ENCODE measurements at regions not wholly inside any gene's neighbourhood (a gene's known extent, or its start where the extent isn't known, plus 50 kb on each side); places are given as distances from the start of the nearest gene placed in this dataset.

DNA sequence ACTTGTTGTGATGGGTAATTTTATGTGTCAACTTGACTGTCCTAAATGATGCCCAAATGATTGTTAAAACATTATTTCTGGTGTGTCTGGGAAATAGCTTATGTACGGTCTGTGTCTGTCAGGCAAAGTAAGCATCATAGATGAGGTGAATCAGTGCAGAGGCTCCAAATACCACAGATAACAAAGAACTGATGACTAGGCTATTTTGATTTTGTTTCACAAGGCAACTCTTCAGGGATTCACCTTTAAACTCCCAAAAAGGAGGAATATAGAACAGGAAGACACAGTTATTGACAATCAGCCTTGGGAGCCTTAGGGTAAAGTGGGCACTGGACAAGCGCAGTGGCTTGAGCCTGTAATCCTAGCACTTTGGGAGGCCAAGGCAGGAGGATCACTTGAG lies 290.7 kb downstream of the PCDH10 start:
- TF ChIP-seq, protein P1, sequence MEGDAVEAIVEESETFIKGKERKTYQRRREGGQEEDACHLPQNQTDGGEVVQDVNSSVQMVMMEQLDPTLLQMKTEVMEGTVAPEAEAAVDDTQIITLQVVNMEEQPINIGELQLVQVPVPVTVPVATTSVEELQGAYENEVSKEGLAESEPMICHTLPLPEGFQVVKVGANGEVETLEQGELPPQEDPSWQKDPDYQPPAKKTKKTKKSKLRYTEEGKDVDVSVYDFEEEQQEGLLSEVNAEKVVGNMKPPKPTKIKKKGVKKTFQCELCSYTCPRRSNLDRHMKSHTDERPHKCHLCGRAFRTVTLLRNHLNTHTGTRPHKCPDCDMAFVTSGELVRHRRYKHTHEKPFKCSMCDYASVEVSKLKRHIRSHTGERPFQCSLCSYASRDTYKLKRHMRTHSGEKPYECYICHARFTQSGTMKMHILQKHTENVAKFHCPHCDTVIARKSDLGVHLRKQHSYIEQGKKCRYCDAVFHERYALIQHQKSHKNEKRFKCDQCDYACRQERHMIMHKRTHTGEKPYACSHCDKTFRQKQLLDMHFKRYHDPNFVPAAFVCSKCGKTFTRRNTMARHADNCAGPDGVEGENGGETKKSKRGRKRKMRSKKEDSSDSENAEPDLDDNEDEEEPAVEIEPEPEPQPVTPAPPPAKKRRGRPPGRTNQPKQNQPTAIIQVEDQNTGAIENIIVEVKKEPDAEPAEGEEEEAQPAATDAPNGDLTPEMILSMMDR (IDR thresholded peaks at IDR 0.05) = no peak
- no peak for TF ChIP-seq POLR2A (IDR thresholded peaks at IDR 0.05)
